GM06990 (cell line): ENCODE measurements at regions not wholly inside any gene's neighbourhood (a gene's known extent, or its start where the extent isn't known, plus 50 kb on each side); places are given as distances from the start of the nearest gene placed in this dataset.

Experiments used
- DNase-seq: peaks from one replicate; pipeline ENCODE4 v3.0.0-alpha.2; 2011; ENCODE audit not compliant: insufficient read length; ENCODE audit errors: extremely low read depth
- H3K27me3 ChIP-seq: replicated peaks from 2 replicates; pipeline ENCODE4 v1.6.0; 2011; ENCODE audit warnings: low read length; ENCODE audit not compliant: control insufficient read depth, insufficient read depth
- H3K36me3 ChIP-seq: 2 replicates; pipeline ENCODE4 v1.5.1; 2011; ENCODE audit warnings: low read length; ENCODE audit not compliant: control insufficient read depth, insufficient read depth
- H3K4me3 ChIP-seq: replicated peaks from 2 replicates; pipeline ENCODE4 v1.5.1; 2011; ENCODE audit warnings: low read depth, mild to moderate bottlenecking, control low read depth, low read length
- CTCF ChIP-seq: IDR thresholded peaks from 2 replicates; pipeline ENCODE4 v1.5.1; 2011; ENCODE audit warnings: low read length, control low read depth, mild to moderate bottlenecking, inconsistent platforms; ENCODE audit not compliant: insufficient read depth, poor library complexity, severe bottlenecking

- Histone ChIP-seq H3K27me3 (no peaks in the 10 kb centered on the region; the same call in 1 of the 2 replicates), H3K36me3 (no peaks in the 10 kb centered on the region), H3K4me3 (no peak overlapping the region)
- no peak for TF ChIP-seq CTCF
- no peak for DNase-seq
Measured at GRCh38 chr4:159538556-159538955, 435.7 kb downstream of the RAPGEF2 start.

- Histone ChIP-seq H3K27me3 (no peaks in the 10 kb centered on the region; the same call in 1 of the 2 replicates), H3K36me3 (no peaks in the 10 kb centered on the region), H3K4me3 (no peak overlapping the region)
- no peak for TF ChIP-seq CTCF
- no peak for DNase-seq
Measured at GRCh38 chr4:159540038-159540437, 437.2 kb downstream of the RAPGEF2 start.

- Histone ChIP-seq H3K27me3 (no peaks in the 10 kb centered on the region; the same call in 1 of the 2 replicates), H3K36me3 (no peaks in the 10 kb centered on the region), H3K4me3 (no peak overlapping the region)
- no peak for TF ChIP-seq CTCF
- no peak for DNase-seq
Measured at GRCh38 chr4:159540501-159540900, 437.6 kb downstream of the RAPGEF2 start.

- no peak for TF ChIP-seq CTCF
- H3K4me3 ChIP-seq: no peak overlapping the region
- no peak for DNase-seq
- H3K36me3 ChIP-seq: no peaks in the 10 kb centered on the region
- no peaks in the 10 kb centered on the region; the same call in 1 of the 2 replicates for H3K27me3 ChIP-seq
Measured at GRCh38 chr4:159541143-159541542, 438.3 kb downstream of the RAPGEF2 start.

GRCh38 chr4:159542296-159542695 lies 439.4 kb downstream of the RAPGEF2 start:
- H3K36me3 ChIP-seq: no peaks in the 10 kb centered on the region
- H3K4me3 ChIP-seq: no peak overlapping the region
- no peak for TF ChIP-seq CTCF
- H3K27me3 ChIP-seq: no peaks in the 10 kb centered on the region; the same call in 1 of the 2 replicates
- no peak for DNase-seq

GRCh38 chr4:159543831-159544230 lies 441.0 kb downstream of the RAPGEF2 start:
- Histone ChIP-seq H3K36me3 (no peaks in the 10 kb centered on the region), H3K27me3 (no peaks in the 10 kb centered on the region; the same call in 1 of the 2 replicates), H3K4me3 (no peak overlapping the region)
- no peak for TF ChIP-seq CTCF
- no peak for DNase-seq
